ENCODE measurements at regions not wholly inside any gene's neighbourhood (a gene's known extent, or its start where the extent isn't known, plus 50 kb on each side); places are given as distances from the start of the nearest gene placed in this dataset.

DNA sequence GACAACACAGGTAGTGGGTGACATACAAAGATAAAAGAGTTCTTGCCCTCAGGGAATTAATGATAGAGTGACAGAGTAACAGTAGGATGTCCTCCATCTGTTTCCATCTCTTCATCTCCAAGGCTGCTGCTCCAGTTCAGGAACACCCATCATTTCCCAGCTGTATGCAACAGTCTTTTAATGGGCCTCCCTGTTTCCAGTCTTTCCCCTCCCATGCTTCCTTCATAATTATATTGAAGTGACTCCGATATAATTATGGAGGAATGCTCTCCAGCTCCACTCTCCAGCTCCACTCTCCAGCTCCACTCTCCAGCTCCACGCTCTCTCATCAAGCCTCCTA, 65.3 kb upstream of the MSN start:
- TF ChIP-seq, protein P1, sequence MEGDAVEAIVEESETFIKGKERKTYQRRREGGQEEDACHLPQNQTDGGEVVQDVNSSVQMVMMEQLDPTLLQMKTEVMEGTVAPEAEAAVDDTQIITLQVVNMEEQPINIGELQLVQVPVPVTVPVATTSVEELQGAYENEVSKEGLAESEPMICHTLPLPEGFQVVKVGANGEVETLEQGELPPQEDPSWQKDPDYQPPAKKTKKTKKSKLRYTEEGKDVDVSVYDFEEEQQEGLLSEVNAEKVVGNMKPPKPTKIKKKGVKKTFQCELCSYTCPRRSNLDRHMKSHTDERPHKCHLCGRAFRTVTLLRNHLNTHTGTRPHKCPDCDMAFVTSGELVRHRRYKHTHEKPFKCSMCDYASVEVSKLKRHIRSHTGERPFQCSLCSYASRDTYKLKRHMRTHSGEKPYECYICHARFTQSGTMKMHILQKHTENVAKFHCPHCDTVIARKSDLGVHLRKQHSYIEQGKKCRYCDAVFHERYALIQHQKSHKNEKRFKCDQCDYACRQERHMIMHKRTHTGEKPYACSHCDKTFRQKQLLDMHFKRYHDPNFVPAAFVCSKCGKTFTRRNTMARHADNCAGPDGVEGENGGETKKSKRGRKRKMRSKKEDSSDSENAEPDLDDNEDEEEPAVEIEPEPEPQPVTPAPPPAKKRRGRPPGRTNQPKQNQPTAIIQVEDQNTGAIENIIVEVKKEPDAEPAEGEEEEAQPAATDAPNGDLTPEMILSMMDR (conservative IDR thresholded peaks at IDR 0.05 in 1 of 2, IDR thresholded peaks at IDR 0.05 in 1 of 2; ENCODE audit: low read depth in 1 of 2, low read length in 2 of 2): no peak
- TF ChIP-seq EZH2 (IDR thresholded peaks at IDR 0.05; ENCODE audit: low read length, missing control alignments): no peak

All from fibroblast of lung (primary cell).